ENCODE measurements at regions not wholly inside any gene's neighbourhood (a gene's known extent, or its start where the extent isn't known, plus 50 kb on each side); places are given as distances from the start of the nearest gene placed in this dataset.

DNA sequence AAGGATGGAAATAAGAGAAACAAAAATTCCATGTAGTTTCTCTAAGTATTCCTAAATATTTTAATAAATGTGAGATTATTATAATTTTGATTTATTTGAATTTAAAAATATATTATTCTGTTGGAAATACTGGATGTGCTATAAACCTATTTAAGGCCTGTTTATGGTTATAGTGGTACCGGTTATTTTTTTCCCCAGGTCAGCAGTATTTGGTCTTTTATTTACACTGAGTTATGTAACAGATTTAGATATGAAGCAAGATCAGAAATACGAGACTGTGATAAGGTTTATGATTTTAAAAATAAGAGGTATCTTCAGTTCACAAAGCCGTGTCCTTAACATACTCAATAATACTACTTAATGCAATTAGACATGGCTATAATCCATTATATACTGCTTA is 634.3 kb upstream of the POU3F2 start:
- TF ChIP-seq, protein P1, sequence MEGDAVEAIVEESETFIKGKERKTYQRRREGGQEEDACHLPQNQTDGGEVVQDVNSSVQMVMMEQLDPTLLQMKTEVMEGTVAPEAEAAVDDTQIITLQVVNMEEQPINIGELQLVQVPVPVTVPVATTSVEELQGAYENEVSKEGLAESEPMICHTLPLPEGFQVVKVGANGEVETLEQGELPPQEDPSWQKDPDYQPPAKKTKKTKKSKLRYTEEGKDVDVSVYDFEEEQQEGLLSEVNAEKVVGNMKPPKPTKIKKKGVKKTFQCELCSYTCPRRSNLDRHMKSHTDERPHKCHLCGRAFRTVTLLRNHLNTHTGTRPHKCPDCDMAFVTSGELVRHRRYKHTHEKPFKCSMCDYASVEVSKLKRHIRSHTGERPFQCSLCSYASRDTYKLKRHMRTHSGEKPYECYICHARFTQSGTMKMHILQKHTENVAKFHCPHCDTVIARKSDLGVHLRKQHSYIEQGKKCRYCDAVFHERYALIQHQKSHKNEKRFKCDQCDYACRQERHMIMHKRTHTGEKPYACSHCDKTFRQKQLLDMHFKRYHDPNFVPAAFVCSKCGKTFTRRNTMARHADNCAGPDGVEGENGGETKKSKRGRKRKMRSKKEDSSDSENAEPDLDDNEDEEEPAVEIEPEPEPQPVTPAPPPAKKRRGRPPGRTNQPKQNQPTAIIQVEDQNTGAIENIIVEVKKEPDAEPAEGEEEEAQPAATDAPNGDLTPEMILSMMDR (IDR thresholded peaks at IDR 0.05): no peak
- no peak for TF ChIP-seq POLR2A (IDR thresholded peaks at IDR 0.05)

Data from testis (tissue), 2 donors.